K562 (cell line): ENCODE measurements at regions not wholly inside any gene's neighbourhood (a gene's known extent, or its start where the extent isn't known, plus 50 kb on each side); places are given as distances from the start of the nearest gene placed in this dataset.

Source experiments
- ATAC-seq: fragments of 200-7000 bp; cut with Tn5 transposase; 3 replicates; pipeline ENCODE4 v1.9.1; 2020; ENCODE audit warnings: moderate library complexity
- BruUV-seq: library from RNA; stranded (reverse); fragments of 400-500 nt; replicated peaks from 2 replicates; lab custom pipeline; 2021; lab: Mats Ljungman, UMichigan
- CTCF ChIA-PET: fragments of 300-600 bp; formaldehyde crosslinking; extraction: SDS; loops from one replicate; lab custom pipeline; 2021; ENCODE audit warnings: low intra/inter-chr PET ratio; lab: Yijun Ruan, JAX
- POLR2A ChIA-PET: fragments of 300-600, 350-650 bp; sonication (Branson Sonifier 250); formaldehyde crosslinking; extraction: SDS; loops from one replicate; lab custom pipeline; 2021; ENCODE audit warnings: antibody characterized with exemption, inconsistent platforms; lab: Yijun Ruan, JAX
- DNase-seq, 4 experiments: peaks; one replicate each; pipeline versions ENCODE4 v3.0.0 to v3.0.0-alpha.2; 2011 to 2018; ENCODE audit warnings: low spot score in 3 of 4, mixed read lengths in 3 of 4; ENCODE audit errors: extremely low read depth in 1 of 4
- FAIRE-seq: peaks from 2 replicates; lab custom pipeline; 2011; peaks lifted over from hg19 to GRCh38; lab: Jason Lieb, UNC
- H2AFZ ChIP-seq: 2 replicates; pipeline ENCODE4 v1.6.0; 2011; ENCODE audit warnings: low read depth, low read length, control low read depth, inconsistent platforms
- H3K27ac ChIP-seq: fragments of 200-600 bp; 3 replicates; pipeline ENCODE4 v1.8.0; 2011; ENCODE audit warnings: low read depth, mild to moderate bottlenecking, control low read depth, inconsistent platforms, low read length, moderate library complexity, mixed read lengths; ENCODE audit errors: extremely low read depth
- H3K27me3 ChIP-seq, 2 experiments: fragments of 300-600 bp in 1 of 2; 2 replicates in 1 of 2; 3 replicates in 1 of 2; pipeline versions ENCODE4 v1.6.0 to v1.8.0; 2011; ENCODE audit warnings: inconsistent platforms in 2 of 2, low read length in 2 of 2, mild to moderate bottlenecking in 1 of 2, mixed read lengths in 1 of 2, moderate library complexity in 1 of 2; ENCODE audit not compliant: control insufficient read depth in 2 of 2, insufficient read depth in 2 of 2
- H3K36me3 ChIP-seq: fragments of 300-600 bp; 3 replicates; pipeline ENCODE4 v1.8.0; 2011; ENCODE audit warnings: mild to moderate bottlenecking, low read length, inconsistent platforms; ENCODE audit not compliant: control insufficient read depth, insufficient read depth
- H3K4me1 ChIP-seq, 2 experiments: fragments of 200-600 bp in 1 of 2; replicated peaks in 1 of 2; 2 replicates in 1 of 2; 3 replicates in 1 of 2; pipeline versions ENCODE4 v1.5.1 to v1.8.0; 2011; ENCODE audit warnings: inconsistent platforms in 2 of 2, low read length in 2 of 2, mild to moderate bottlenecking in 1 of 2, mixed read lengths in 1 of 2, moderate library complexity in 1 of 2; ENCODE audit not compliant: control insufficient read depth in 2 of 2, insufficient read depth in 2 of 2
- H3K4me2 ChIP-seq: 2 replicates; pipeline ENCODE4 v1.6.1; 2011; ENCODE audit warnings: low read length, control low read depth, inconsistent platforms, mixed read lengths; ENCODE audit not compliant: insufficient read depth
- H3K4me3 ChIP-seq: fragments of 200-600 bp; sonication (generic), shearing (Covaris generic); 2 replicates; pipeline ENCODE4 v1.5.1; 2016; ENCODE audit warnings: control low read depth, inconsistent platforms
- H3K79me2 ChIP-seq: fragments of 200-600 bp; 3 replicates; pipeline ENCODE4 v1.8.0; 2011; ENCODE audit warnings: low read length, inconsistent platforms; ENCODE audit not compliant: control insufficient read depth, insufficient read depth
- H3K9ac ChIP-seq, 2 experiments: 2 replicates each; pipeline versions ENCODE4 v1.6.0 to v1.6.1; 2011; ENCODE audit warnings: low read depth in 2 of 2, low read length in 2 of 2, control low read depth in 1 of 2, inconsistent platforms in 1 of 2, mild to moderate bottlenecking in 1 of 2, mixed read lengths in 1 of 2; ENCODE audit not compliant: insufficient read depth in 1 of 2
- H3K9me1 ChIP-seq: one replicate; pipeline ENCODE4 v1.6.0; 2011; ENCODE audit warnings: inconsistent platforms, mild to moderate bottlenecking, low read length, moderate library complexity; ENCODE audit not compliant: control insufficient read depth, insufficient read depth
- H3K9me3 ChIP-seq: replicated peaks from 2 replicates; pipeline ENCODE4 v1.5.1; 2011; ENCODE audit warnings: low read depth, low read length, inconsistent platforms; ENCODE audit not compliant: control insufficient read depth, insufficient read depth
- H4K20me1 ChIP-seq: replicated peaks from 2 replicates; pipeline ENCODE4 v1.6.1; 2011; ENCODE audit warnings: low read length, inconsistent platforms, mixed read lengths; ENCODE audit not compliant: control insufficient read depth, insufficient read depth
- BCL6 ChIP-seq: fragments of 250-450 bp; sonication (Bioruptor Pico); IDR thresholded peaks from 2 replicates; pipeline ENCODE4 v1.4.0; 2020
- FOXM1 ChIP-seq, 2 experiments: fragments of 450-650 bp in 1 of 2; sonication (generic) in 1 of 2; formaldehyde crosslinking in 1 of 2; IDR thresholded peaks; 2 replicates each; pipeline versions ENCODE4 v1.6.1 to v1.9.0; 2017 to 2022; ENCODE audit warnings: low read depth in 2 of 2, mild to moderate bottlenecking in 2 of 2, missing genetic modification reagents in 1 of 2, moderate library complexity in 1 of 2
- GTF2A2 ChIP-seq: IDR thresholded peaks from 2 replicates; pipeline ENCODE4 v1.6.1; 2016; ENCODE audit warnings: mild to moderate bottlenecking, missing genetic modification characterization, missing compliant biosample characterization
- KDM5B ChIP-seq: fragments of 200-600 bp; sonication (generic); IDR thresholded peaks from 2 replicates; pipeline ENCODE4 v1.6.1; 2012; ENCODE audit warnings: low read depth, mild to moderate bottlenecking, moderate library complexity, low read length, control low read depth, inconsistent platforms; ENCODE audit not compliant: insufficient replicate concordance
- MAFF ChIP-seq: IDR thresholded peaks from 2 replicates; pipeline ENCODE4 v1.6.1; 2012; ENCODE audit warnings: low read length, improper control_type of control experiment
- NELFE ChIP-seq: IDR thresholded peaks from 2 replicates; pipeline ENCODE4 v1.6.1; 2011; ENCODE audit warnings: mild to moderate bottlenecking; ENCODE audit not compliant: insufficient read depth, insufficient read length
- ZBTB8A ChIP-seq: fragments of 450-650 bp; IDR thresholded peaks from 2 replicates; pipeline ENCODE4 v1.6.1; 2018; ENCODE audit warnings: mild to moderate bottlenecking, moderate library complexity; ENCODE audit not compliant: partially characterized antibody
- ZNF134 ChIP-seq: fragments of 250-450 bp; sonication (Bioruptor Pico); conservative IDR thresholded peaks from 2 replicates; pipeline ENCODE4 v1.4.0; 2020
- ZNF764 ChIP-seq: fragments of 250-450 bp; sonication (Bioruptor Pico); IDR thresholded peaks from 2 replicates; pipeline ENCODE4 v1.4.0; 2020; ENCODE audit warnings: low read depth, mild to moderate bottlenecking, moderate library complexity
- WGBS: fragments of 100-300 bp; shearing (Covaris generic); methylation state at CpG from one replicate; pipeline ENCODE4 v1.1.6; 2016; ENCODE audit warnings: low coverage, mixed read lengths; ENCODE audit not compliant: insufficient coverage; ENCODE audit errors: missing lambda C conversion rate; 5-methylcytosine and 5-hydroxymethylcytosine counted together
- in situ Hi-C: fragments of 300-500 bp; cut with MboI; formaldehyde crosslinking; loops from 4 replicates; pipeline ENCODE4 v1.15.0; 2018; ENCODE audit warnings: inconsistent platforms, mixed read lengths
- intact Hi-C: fragments of 100-400 bp; cut with micrococcal nuclease; formaldehyde crosslinking; loops from 2 replicates; pipeline ENCODE4 v1.14.2; 2022
- TF ChIP-seq, protein P1 (sequence below): sonication (generic); formaldehyde crosslinking; IDR thresholded peaks from 2 replicates; pipeline ENCODE4 v1.8.0; 2023; ENCODE audit warnings: mild to moderate bottlenecking, missing genetic modification reagents
- TF ChIP-seq, protein P2 (sequence below): fragments of 450-650 bp; IDR thresholded peaks from 2 replicates; pipeline ENCODE4 v1.6.1; 2018; ENCODE audit warnings: mild to moderate bottlenecking, low read depth; ENCODE audit not compliant: partially characterized antibody
- TF ChIP-seq, protein P3 (sequence below), 2 experiments: fragments of 450-650 bp; formaldehyde crosslinking in 1 of 2; IDR thresholded peaks; 2 replicates each; pipeline versions ENCODE4 v1.4.0 to v1.6.1; 2014 to 2020; ENCODE audit warnings: mild to moderate bottlenecking in 2 of 2, borderline replicate concordance in 1 of 2, low read depth in 1 of 2

DNA sequence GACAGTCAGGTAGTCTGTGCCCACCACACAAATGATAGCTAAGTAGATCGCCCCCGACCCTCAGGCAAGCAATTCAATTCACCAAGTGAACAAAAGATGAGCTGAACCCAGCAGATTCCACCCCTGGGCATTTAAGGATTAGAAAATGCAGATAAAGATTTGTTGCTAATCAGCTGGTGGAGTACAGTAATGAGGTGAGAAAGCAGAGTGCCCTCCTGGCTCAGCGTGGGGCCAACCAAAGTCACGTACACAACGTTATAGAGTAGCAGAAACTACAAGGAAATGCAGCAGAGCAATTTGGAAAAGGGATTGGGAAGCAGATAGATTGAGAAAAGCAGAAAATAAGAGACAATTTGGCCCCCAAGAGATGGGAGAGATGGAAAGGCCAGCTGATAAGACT is 91.2 kb downstream of the SOX9 start:
- no peak overlapping the region for H3K4me3 ChIP-seq
- ChIA-PET POLR2A (no interaction called here), CTCF (no interaction called here)
- 0% methylated on average over 5 of the region's 5 CpGs for WGBS
- intact Hi-C loops = no loop called here
- H3K4me1 ChIP-seq = no peaks in the 10 kb centered on the region
- H3K36me3 ChIP-seq = no peaks in the 10 kb centered on the region
- DNase-seq (no peak), FAIRE-seq (no peak), ATAC-seq (no peak)
- no peaks in the 10 kb centered on the region for H3K79me2 ChIP-seq
- H3K27me3 ChIP-seq = no peaks in the 10 kb centered on the region
- H4K20me1 ChIP-seq = no peaks in the 10 kb centered on the region
- in situ Hi-C loops = no loop called here
- BruUV-seq = no TSS peak
- H3K9me3 ChIP-seq = no peaks in the 10 kb centered on the region
- no peaks in the 10 kb centered on the region for H3K9me1 ChIP-seq
- H3K27ac ChIP-seq = no peak overlapping the region
- H2AFZ ChIP-seq = no peak overlapping the region
- H3K4me2 ChIP-seq = no peak overlapping the region
- no peak overlapping the region for H3K9ac ChIP-seq
- TF ChIP-seq KDM5B (no peak), ZBTB8A (no peak), MAFF (no peak), FOXM1 (IDR thresholded peaks at IDR 0.05; ENCODE audit: low read depth) (no peak), FOXM1 (CRISPR knock-in tag; IDR thresholded peaks at IDR 0.05; ENCODE audit: low read depth) (no peak), ZNF764 (CRISPR knock-in tag) (no peak), NELFE (no peak), BCL6 (no peak), GTF2A2 (no peak), ZNF134 (CRISPR knock-in tag) (no peak)
- TF ChIP-seq, protein P1, sequence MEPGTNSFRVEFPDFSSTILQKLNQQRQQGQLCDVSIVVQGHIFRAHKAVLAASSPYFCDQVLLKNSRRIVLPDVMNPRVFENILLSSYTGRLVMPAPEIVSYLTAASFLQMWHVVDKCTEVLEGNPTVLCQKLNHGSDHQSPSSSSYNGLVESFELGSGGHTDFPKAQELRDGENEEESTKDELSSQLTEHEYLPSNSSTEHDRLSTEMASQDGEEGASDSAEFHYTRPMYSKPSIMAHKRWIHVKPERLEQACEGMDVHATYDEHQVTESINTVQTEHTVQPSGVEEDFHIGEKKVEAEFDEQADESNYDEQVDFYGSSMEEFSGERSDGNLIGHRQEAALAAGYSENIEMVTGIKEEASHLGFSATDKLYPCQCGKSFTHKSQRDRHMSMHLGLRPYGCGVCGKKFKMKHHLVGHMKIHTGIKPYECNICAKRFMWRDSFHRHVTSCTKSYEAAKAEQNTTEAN (CRISPR knock-in tag) = no peak
- TF ChIP-seq, protein P2, sequence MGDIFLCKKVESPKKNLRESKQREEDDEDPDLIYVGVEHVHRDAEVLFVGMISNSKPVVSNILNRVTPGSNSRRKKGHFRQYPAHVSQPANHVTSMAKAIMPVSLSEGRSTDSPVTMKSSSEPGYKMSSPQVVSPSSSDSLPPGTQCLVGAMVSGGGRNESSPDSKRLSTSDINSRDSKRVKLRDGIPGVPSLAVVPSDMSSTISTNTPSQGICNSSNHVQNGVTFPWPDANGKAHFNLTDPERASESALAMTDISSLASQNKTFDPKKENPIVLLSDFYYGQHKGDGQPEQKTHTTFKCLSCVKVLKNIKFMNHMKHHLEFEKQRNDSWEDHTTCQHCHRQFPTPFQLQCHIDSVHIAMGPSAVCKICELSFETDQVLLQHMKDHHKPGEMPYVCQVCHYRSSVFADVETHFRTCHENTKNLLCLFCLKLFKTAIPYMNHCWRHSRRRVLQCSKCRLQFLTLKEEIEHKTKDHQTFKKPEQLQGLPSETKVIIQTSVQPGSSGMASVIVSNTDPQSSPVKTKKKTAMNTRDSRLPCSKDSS = no peak
- TF ChIP-seq, protein P3, sequence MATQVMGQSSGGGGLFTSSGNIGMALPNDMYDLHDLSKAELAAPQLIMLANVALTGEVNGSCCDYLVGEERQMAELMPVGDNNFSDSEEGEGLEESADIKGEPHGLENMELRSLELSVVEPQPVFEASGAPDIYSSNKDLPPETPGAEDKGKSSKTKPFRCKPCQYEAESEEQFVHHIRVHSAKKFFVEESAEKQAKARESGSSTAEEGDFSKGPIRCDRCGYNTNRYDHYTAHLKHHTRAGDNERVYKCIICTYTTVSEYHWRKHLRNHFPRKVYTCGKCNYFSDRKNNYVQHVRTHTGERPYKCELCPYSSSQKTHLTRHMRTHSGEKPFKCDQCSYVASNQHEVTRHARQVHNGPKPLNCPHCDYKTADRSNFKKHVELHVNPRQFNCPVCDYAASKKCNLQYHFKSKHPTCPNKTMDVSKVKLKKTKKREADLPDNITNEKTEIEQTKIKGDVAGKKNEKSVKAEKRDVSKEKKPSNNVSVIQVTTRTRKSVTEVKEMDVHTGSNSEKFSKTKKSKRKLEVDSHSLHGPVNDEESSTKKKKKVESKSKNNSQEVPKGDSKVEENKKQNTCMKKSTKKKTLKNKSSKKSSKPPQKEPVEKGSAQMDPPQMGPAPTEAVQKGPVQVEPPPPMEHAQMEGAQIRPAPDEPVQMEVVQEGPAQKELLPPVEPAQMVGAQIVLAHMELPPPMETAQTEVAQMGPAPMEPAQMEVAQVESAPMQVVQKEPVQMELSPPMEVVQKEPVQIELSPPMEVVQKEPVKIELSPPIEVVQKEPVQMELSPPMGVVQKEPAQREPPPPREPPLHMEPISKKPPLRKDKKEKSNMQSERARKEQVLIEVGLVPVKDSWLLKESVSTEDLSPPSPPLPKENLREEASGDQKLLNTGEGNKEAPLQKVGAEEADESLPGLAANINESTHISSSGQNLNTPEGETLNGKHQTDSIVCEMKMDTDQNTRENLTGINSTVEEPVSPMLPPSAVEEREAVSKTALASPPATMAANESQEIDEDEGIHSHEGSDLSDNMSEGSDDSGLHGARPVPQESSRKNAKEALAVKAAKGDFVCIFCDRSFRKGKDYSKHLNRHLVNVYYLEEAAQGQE (IDR thresholded peaks at IDR 0.05; ENCODE audit: borderline replicate concordance) = no peak
- TF ChIP-seq, protein P3 (CRISPR knock-in tag; IDR thresholded peaks at IDR 0.05; ENCODE audit: low read depth) = no peak
